Keratinocyte (primary cell): ENCODE measurements at regions not wholly inside any gene's neighbourhood (a gene's known extent, or its start where the extent isn't known, plus 50 kb on each side); places are given as distances from the start of the nearest gene placed in this dataset.

Source experiments
- CTCF ChIP-seq, 3 experiments: IDR thresholded peaks in 1 of 3; conservative IDR thresholded peaks in 1 of 3; optimal IDR thresholded peaks in 1 of 3; 2 replicates in 2 of 3; 3 replicates in 1 of 3; pipeline versions ENCODE3 to v1.5.1; 2011; ENCODE audit warnings: low read length in 3 of 3, mild to moderate bottlenecking in 3 of 3, moderate library complexity in 2 of 3, control low read depth in 1 of 3, inconsistent platforms in 1 of 3; ENCODE audit not compliant: insufficient read depth in 2 of 3; ENCODE audit errors: extremely low read depth in 1 of 3
- EZH2 ChIP-seq: IDR thresholded peaks from one replicate; pipeline ENCODE4 v1.6.1; 2012; ENCODE audit warnings: inconsistent platforms, mild to moderate bottlenecking, low read length, moderate library complexity

DNA sequence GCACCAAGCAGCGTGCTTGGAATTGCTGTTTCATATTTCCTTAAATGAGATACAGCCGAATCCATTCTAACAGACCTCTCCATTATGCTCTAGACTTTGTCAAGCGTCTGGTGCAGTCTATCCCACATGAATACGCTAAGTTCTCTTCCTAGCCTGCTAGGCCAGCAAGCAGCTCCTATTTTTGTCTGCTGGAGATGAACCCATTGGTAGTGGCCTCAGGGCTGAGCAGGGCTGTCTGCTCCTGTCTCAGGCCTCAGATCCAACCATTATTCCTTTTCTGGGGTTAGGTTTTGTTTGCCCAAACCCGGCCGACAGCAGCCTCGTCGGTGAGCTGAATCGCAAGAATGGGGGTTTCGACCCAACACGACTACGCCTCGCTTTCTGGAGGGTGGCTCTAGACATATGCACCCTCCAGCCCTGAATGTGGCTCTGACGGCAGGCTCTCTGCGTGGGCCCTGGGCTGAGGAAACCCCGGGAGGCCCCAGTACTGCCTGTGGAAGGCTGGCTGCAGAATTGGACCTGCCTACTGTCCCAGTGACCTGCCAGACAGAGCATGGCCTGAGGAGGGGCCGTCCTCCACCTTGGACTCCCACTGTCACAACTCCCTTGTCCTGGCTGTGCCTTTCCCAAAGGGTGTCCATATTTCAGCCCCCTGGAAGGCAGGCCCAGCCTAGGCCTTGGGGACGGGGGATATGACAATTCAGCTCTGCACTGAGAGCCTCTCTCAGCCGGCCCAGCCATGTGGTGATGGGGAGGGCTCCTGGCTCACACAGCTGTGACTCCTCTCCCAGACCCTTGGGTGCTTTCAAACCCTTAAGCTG is 267.9 kb upstream of the TCERG1L start:
- TF ChIP-seq CTCF (optimal IDR thresholded peaks at IDR 0.05 in 1 of 3, IDR thresholded peaks at IDR 0.05 in 1 of 3, conservative IDR thresholded peaks at IDR 0.05 in 1 of 3; ENCODE audit: extremely low read depth in 1 of 3, insufficient read depth in 2 of 3, low read length in 3 of 3) (no peak), EZH2 (no peak)
